ENCODE measurements at regions not wholly inside any gene's neighbourhood (a gene's known extent, or its start where the extent isn't known, plus 50 kb on each side); places are given as distances from the start of the nearest gene placed in this dataset.

GRCh38 chr3:193910310-193910709 lies 225.6 kb upstream of the HES1 start:
- Histone ChIP-seq H3K27ac (ENCODE audit: poor library complexity, severe bottlenecking) (no peak overlapping the region), H3K9me3 (ENCODE audit: severe bottlenecking) (no peaks in the 10 kb centered on the region), H3K4me3 (ENCODE audit: severe bottlenecking) (no peak overlapping the region), H3K4me1 (ENCODE audit: insufficient read depth, poor library complexity, severe bottlenecking) (no peaks in the 10 kb centered on the region), H3K36me3 (ENCODE audit: low read depth) (no peaks in the 10 kb centered on the region), H3K27me3 (ENCODE audit: insufficient read depth, poor library complexity, severe bottlenecking) (no peaks in the 10 kb centered on the region)
- ATAC-seq (ENCODE audit: low read depth) (no peak), DNase-seq (ENCODE audit: low spot score) (no peak)
- TF ChIP-seq, protein P1, sequence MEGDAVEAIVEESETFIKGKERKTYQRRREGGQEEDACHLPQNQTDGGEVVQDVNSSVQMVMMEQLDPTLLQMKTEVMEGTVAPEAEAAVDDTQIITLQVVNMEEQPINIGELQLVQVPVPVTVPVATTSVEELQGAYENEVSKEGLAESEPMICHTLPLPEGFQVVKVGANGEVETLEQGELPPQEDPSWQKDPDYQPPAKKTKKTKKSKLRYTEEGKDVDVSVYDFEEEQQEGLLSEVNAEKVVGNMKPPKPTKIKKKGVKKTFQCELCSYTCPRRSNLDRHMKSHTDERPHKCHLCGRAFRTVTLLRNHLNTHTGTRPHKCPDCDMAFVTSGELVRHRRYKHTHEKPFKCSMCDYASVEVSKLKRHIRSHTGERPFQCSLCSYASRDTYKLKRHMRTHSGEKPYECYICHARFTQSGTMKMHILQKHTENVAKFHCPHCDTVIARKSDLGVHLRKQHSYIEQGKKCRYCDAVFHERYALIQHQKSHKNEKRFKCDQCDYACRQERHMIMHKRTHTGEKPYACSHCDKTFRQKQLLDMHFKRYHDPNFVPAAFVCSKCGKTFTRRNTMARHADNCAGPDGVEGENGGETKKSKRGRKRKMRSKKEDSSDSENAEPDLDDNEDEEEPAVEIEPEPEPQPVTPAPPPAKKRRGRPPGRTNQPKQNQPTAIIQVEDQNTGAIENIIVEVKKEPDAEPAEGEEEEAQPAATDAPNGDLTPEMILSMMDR (IDR thresholded peaks at IDR 0.05; ENCODE audit: poor library complexity, severe bottlenecking) = no peak

DNA sequence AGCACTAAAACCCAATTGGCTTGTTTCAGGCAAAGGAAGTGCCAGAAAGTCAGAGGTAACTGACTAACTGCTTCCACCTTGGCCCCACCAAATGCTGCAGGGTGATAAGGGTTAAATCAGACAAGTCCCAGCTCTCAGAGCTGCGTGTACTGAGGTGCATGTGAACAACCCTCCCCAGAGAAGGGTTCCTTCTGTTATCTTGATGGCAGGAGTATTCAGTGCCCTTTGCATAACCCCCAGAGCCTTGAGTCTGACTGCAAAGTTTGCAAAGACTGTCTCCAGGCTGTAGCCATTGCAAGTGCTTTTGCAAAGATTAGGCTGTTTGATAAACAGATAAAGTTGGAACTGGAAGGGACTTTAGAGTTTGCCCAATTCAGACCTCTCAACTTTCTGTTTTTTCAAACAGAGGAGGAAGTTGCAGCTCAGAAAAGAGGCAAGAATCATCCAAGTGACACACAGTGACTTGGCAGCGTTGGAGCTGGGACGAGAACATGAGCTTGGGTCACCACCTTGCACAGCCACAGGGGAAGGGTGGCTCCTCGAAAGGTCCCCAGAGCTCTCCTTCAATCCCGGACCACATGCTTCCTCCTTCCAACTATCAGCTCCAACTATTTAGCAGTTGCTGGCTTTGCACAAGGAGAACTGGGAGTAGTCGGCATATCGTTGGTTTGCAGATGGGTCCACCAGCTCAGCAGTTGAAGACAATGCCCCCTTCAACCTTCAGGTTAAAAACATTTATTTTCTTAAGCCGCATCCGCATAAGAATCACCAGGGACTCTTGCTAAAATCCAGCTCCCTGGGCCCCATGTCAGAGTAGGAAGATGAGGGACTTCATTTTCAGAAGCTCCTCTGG lies 224.8 kb upstream of the HES1 start:
- TF ChIP-seq, protein P1 (IDR thresholded peaks at IDR 0.05; ENCODE audit: poor library complexity, severe bottlenecking) = no peak
- ATAC-seq (ENCODE audit: low read depth) = no peak
- no peak overlapping the region for H3K27ac ChIP-seq (ENCODE audit: poor library complexity, severe bottlenecking)
- H3K9me3 ChIP-seq (ENCODE audit: severe bottlenecking) = no peaks in the 10 kb centered on the region
- no peaks in the 10 kb centered on the region for H3K4me1 ChIP-seq (ENCODE audit: insufficient read depth, poor library complexity, severe bottlenecking)
- H3K27me3 ChIP-seq (ENCODE audit: insufficient read depth, poor library complexity, severe bottlenecking) = no peaks in the 10 kb centered on the region
- no peak for DNase-seq (ENCODE audit: low spot score)
- no peaks in the 10 kb centered on the region for H3K36me3 ChIP-seq (ENCODE audit: low read depth)
- H3K4me3 ChIP-seq (ENCODE audit: severe bottlenecking) = no peak overlapping the region

GRCh38 chr3:193911784-193912340 lies 224.1 kb upstream of the HES1 start:
- no peak overlapping the region for H3K27ac ChIP-seq (ENCODE audit: poor library complexity, severe bottlenecking)
- no peaks in the 10 kb centered on the region for H3K27me3 ChIP-seq (ENCODE audit: insufficient read depth, poor library complexity, severe bottlenecking)
- H3K4me1 ChIP-seq (ENCODE audit: insufficient read depth, poor library complexity, severe bottlenecking) = no peaks in the 10 kb centered on the region
- ATAC-seq (ENCODE audit: low read depth) (no peak), DNase-seq (ENCODE audit: low spot score) (no peak)
- no peaks in the 10 kb centered on the region for H3K9me3 ChIP-seq (ENCODE audit: severe bottlenecking)
- no peak overlapping the region for H3K4me3 ChIP-seq (ENCODE audit: severe bottlenecking)
- H3K36me3 ChIP-seq (ENCODE audit: low read depth) = no peaks in the 10 kb centered on the region
- TF ChIP-seq, protein P1 (IDR thresholded peaks at IDR 0.05; ENCODE audit: poor library complexity, severe bottlenecking) = no peak

- Histone ChIP-seq H3K36me3 (ENCODE audit: low read depth) (no peaks in the 10 kb centered on the region), H3K27me3 (ENCODE audit: insufficient read depth, poor library complexity, severe bottlenecking) (no peaks in the 10 kb centered on the region), H3K4me1 (ENCODE audit: insufficient read depth, poor library complexity, severe bottlenecking) (no peaks in the 10 kb centered on the region), H3K27ac (ENCODE audit: poor library complexity, severe bottlenecking) (no peak overlapping the region), H3K9me3 (ENCODE audit: severe bottlenecking) (no peaks in the 10 kb centered on the region), H3K4me3 (ENCODE audit: severe bottlenecking) (no peak overlapping the region)
- DNase-seq (ENCODE audit: low spot score) (no peak), ATAC-seq (ENCODE audit: low read depth) (no peak)
- TF ChIP-seq, protein P1 (IDR thresholded peaks at IDR 0.05; ENCODE audit: poor library complexity, severe bottlenecking) = no peak
Measured at GRCh38 chr3:193912621-193913178, 223.2 kb upstream of the HES1 start.

Measured in RWPE2 (cell line).